ENCODE measurements at regions not wholly inside any gene's neighbourhood (a gene's known extent, or its start where the extent isn't known, plus 50 kb on each side); places are given as distances from the start of the nearest gene placed in this dataset.

DNA sequence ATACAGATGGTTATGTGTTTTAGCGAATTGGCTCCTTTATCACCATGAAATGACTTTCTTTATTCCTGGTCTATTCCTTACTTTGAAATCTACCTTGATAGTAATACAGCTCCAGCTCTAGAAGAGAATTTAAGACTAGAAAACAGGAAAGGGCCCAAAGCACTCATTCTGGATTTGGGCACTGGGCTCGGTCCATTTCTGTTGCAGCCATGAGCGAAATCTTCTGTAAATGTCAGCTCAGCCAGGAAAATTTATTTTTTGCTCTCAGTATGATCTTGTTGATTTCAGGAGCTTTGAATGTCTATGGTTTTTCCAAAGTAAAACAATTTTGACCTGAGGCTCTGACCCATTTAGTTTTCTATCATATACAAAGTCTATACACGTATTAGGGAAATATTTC lies 104.1 kb downstream of the DIRAS2 start:
- no peaks in the 10 kb centered on the region for H3K9me3 Mint-ChIP-seq
- DNase-seq (ENCODE audit: low spot score in 2 of 2) (no peak), ATAC-seq (no peak)
- no peak overlapping the region for H3K27ac Mint-ChIP-seq
- no peaks in the 10 kb centered on the region for H3K36me3 Mint-ChIP-seq

DNA sequence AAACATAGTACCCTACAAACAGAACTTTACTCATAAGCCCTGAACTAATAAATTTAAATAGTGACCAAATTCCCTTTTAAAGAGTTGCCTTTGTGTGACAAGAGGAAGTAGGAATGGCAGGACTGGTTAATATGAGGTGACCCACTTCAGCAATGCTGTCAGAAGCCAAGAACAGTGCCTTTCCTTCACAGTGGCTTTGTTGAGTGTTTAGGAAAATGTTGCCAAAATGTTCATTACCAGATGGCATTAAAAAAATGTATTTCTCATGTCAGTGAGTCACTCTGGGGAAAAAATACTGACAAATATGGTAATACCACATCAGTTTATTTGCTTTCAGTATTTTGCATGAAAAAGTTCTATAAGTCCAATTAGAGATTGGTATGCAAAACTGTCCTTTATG lies 103.3 kb downstream of the DIRAS2 start:
- Mint-ChIP-seq H3K9me3 (no peaks in the 10 kb centered on the region), H3K36me3 (no peaks in the 10 kb centered on the region), H3K27ac (no peak overlapping the region)
- ATAC-seq (no peak), DNase-seq (ENCODE audit: low spot score in 2 of 2) (no peak)

DNA sequence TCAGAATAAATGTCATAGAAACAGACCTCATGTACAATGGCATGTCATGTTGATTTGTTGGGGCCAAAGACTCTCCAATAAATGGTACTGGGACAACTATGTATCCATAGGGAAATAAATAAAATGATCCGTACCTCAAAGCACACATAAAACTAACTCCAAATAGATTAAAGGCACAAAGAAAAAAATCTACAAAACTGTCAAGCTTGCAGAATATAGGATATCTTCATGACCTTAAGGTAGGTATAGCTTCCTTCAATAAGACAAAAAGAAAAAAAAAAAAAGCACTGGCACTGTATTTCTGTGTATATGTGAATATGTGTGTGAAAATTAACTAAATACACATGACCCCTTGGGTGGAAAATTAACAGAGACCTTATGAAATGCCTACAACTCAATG lies 101.9 kb downstream of the DIRAS2 start:
- H3K9me3 Mint-ChIP-seq = no peaks in the 10 kb centered on the region
- ATAC-seq = no peak
- DNase-seq (ENCODE audit: low spot score in 2 of 2) = no peak
- H3K27ac Mint-ChIP-seq = no peak overlapping the region
- H3K36me3 Mint-ChIP-seq = no peaks in the 10 kb centered on the region

DNA sequence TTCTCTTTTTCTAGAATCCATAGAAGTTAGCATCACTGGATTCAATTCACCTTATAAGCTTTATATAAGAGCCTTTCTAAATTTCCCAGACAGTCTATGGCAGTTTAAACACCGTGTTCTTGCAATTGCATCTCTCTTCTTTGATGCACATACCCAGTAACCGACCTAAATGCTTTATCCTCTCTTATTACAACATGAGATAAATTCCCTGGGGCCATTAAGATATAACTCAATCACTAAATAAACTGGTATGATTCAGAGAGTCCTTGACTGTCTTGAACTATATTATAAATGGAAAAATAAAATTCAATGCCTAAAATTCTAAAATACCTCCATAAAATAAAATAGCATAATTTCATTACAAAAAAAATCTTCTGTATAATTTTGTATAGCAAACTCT lies 98.1 kb downstream of the DIRAS2 start:
- ATAC-seq (no peak), DNase-seq (ENCODE audit: low spot score in 2 of 2) (no peak)
- peaks cover 4 to 8% of the 10 kb centered on the region in 2 donors for H3K9me3 Mint-ChIP-seq
- no peaks in the 10 kb centered on the region for H3K36me3 Mint-ChIP-seq
- no peak overlapping the region for H3K27ac Mint-ChIP-seq

DNA sequence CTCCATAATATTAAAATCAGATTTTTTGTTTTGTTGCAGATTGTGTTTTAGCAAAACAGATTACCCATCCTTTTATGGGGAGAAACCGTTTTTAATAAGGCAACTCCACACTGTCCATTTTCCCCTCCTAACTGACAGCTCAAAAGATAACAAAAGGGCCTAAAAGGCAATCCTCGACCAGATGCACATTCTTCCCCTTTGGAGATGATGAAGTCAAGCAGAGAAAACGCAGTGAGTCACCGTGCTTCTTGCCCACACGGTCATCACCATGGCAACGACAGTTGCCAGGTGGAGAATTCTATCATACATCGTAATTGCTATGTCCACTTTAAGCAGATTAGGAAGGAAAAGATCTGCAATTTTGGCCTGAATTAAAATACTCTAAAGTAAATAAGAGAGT lies 96.4 kb downstream of the DIRAS2 start:
- DNase-seq (ENCODE audit: low spot score in 2 of 2) = no peak
- Mint-ChIP-seq H3K9me3 (peaks cover 4 to 8% of the 10 kb centered on the region in 2 donors), H3K27ac (no peak overlapping the region), H3K36me3 (no peaks in the 10 kb centered on the region)
- ATAC-seq = no peak

DNA sequence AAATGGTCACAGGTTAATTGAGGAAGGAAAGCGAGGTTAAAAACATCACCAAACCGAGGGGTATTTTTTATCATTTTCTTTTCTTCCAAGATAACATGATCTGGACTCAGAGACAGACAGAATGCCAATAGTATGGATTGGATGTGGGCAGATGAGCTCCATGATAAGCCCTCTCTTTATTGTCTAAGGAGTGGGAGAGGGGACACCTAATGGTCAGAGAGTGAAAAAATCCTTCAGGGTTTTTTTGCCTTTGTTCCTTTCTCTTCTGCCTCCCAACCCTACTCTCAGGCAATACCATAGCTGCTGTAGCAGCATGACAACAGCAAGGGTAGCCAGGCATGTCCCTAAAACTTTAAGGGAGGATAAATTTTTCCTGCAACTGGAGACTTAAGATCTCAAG lies 94.7 kb downstream of the DIRAS2 start:
- ATAC-seq (no peak), DNase-seq (ENCODE audit: low spot score in 2 of 2) (no peak)
- Mint-ChIP-seq H3K9me3 (peaks cover 4 to 8% of the 10 kb centered on the region in 2 donors), H3K27ac (no peak overlapping the region), H3K36me3 (no peaks in the 10 kb centered on the region)

DNA sequence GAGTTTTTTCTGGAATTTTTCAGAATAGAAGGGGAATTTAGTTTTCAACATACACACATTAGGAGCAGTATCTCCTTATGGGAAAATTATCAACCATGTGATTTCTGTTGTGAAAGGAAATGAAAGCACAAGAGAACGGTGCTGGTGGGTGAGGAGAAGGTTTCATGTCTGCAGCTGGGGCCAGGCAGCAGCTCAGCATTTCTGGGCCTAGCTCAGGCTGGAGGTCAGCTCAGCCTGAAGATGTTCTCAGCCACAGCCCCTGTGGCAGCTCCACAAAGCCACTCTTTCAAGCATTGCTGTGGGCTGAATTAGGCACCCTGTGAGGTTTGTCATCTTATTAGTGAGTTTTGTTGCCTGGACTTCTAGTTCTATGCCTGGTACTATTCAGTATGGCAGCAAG lies 90.3 kb downstream of the DIRAS2 start:
- ATAC-seq (no peak), DNase-seq (ENCODE audit: low spot score in 2 of 2) (no peak)
- H3K36me3 Mint-ChIP-seq = no peaks in the 10 kb centered on the region
- peaks cover 4 to 8% of the 10 kb centered on the region in 2 donors for H3K9me3 Mint-ChIP-seq
- no peak overlapping the region for H3K27ac Mint-ChIP-seq

DNA sequence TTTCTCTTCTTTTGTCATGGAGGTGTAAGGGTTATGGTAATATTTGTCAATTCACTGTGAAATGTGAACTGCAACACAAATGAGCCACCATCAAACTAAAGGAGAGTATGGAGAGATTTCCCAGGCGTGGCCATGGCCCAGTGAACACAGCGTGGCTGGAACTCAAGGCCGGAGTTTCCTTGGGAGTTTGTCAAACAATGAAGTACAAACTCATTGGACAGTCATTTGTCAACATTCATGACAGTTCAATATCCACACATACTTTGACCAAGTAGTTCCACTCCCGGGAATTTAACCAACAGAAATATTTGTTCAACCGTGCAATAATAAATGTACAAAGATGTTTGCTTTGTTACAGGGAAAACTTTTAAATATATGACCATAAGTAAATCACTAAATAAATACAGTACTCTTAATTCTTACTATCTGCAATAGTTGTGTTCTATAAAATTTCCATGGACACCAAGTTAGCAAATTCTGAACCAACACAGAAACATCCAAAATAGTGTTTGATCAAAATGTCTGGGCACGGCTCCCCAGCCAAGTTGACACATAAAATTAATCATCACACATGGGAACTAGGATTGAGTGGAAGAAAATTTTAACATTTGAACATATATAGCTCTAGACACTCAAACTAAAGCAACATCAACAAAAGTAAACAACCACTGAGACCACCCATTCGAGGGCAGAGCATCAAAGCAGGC lies 87.1 kb downstream of the DIRAS2 start:
- H3K9me3 Mint-ChIP-seq = no peaks in the 10 kb centered on the region
- ATAC-seq = no peak
- H3K27ac Mint-ChIP-seq = no peak overlapping the region
- DNase-seq (ENCODE audit: low spot score in 2 of 2) = no peak
- H3K36me3 Mint-ChIP-seq = no peaks in the 10 kb centered on the region

DNA sequence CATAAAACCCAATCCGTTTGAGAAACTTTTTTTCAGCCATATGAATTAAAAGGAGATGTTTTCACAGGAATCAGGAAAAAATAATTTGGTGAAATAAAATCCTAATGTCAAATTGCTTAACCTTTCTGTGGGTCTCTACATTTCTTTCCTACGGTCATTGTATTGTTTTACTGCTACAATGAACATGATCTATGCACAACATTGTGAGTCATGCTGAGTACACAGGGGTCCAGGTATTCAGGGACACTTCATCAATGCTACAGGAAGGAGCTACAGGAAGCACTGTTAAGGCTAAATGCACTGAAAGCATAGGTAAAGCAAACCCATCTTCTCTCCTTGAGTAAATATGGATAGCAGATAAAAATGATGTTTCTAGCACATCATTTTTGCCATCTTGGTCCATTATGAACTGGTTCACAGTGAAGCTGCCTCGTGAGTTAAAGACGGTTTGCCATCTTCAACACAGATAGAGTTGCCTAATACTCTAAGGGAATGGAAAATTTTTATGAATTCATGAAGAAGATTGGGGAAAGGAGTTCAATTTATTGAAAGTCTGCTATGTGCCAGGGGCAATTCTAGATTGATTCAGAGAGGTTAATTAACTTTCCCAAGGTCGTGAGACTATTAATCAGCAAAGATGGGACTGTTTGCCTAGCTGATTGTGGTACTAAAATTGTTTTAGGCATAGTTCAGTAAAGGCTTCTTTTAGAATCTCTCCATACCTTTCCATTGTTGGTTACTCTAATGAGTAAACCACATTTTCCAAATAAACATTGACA lies 85.5 kb downstream of the DIRAS2 start:
- H3K36me3 Mint-ChIP-seq = no peaks in the 10 kb centered on the region

DNA sequence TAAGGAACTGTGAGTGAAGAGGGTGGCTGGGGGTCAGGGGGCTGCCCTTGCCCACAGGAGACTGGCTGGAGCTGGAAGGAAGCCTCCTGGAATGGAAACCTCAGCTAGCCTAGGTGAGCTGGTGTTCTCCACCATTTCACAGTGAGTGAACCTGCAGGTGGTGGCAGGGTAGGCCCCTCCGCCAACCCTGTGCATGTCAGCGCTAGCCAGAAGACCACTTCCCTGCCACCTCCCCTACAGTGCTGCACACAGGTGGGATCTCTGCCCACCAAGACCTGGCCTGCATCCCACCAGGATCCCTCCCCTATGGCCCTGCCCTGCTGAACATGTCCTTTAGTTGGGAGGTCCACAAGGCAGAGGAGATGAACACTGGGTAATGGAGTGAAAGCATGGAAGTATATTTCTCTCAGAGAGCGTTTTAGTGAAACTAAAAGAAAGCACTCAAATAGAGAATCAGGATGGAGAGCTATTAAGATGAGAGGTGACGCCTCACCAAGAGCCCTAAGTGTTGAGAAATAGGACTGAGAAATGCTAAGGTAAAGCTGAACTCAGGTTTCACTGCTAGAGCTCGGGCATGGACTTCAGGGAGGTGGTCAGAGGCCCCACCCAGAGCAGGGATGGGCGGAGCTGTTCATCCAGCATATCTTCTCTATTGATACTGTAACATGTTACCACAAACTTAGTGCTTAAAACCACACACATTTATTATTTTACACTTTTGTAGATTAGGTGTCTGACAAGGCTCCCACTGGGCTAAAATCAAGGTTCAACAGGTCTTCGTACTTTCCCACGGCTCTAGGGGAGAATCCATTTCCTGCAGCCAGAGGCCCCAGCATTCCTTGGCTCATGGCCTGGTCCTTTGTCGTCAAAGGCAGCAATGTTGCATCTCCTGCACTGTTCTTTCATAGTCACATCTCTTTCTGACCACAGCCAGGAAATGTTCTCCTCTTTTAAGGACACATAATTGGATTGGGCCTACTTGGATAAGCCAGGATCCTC lies 83.2 kb downstream of the DIRAS2 start:
- no peak overlapping the region for H3K27ac Mint-ChIP-seq
- H3K9me3 Mint-ChIP-seq = no peaks in the 10 kb centered on the region
- ATAC-seq (no peak), DNase-seq (ENCODE audit: low spot score in 2 of 2) (no peak)
- H3K36me3 Mint-ChIP-seq = no peaks in the 10 kb centered on the region

More for the DNA sequence above, 85.5 kb downstream of the DIRAS2 start:
- no peak for ATAC-seq
- Mint-ChIP-seq H3K9me3 (no peaks in the 10 kb centered on the region), H3K27ac (no peak overlapping the region)
- no peak for DNase-seq (ENCODE audit: low spot score in 2 of 2)

Measured in activated naive CD4-positive, alpha-beta T cell treated with anti-CD3 and anti-CD28 coated beads, Interleukin-2, amount 50 U/mL, for 72 hours (primary cell).